Endothelial cell of umbilical vein (primary cell): ENCODE measurements at regions not wholly inside any gene's neighbourhood (a gene's known extent, or its start where the extent isn't known, plus 50 kb on each side); places are given as distances from the start of the nearest gene placed in this dataset.

Experiments
- BruUV-seq: library from RNA; stranded (reverse); fragments of 400-500 nt; replicated peaks from 2 replicates; lab custom pipeline; 2021; lab: Mats Ljungman, UMichigan
- CTCF ChIA-PET: fragments of 300-600, 350-600 bp; sonication (Branson Sonifier 250); formaldehyde crosslinking; loops from one replicate; lab custom pipeline; 2021; ENCODE audit warnings: antibody characterized with exemption, inconsistent platforms; lab: Charles Lee
- POLR2A ChIA-PET: fragments of 300-600, 350-600 bp; sonication (Branson Sonifier 250); formaldehyde crosslinking; loops from one replicate; lab custom pipeline; 2021; ENCODE audit warnings: antibody characterized with exemption, inconsistent platforms; lab: Charles Lee
- DNase-seq: peaks from one replicate; pipeline ENCODE4 v3.0.0-alpha.2; 2011; ENCODE audit warnings: low read depth, low spot score
- FAIRE-seq: peaks from 2 replicates; lab custom pipeline; 2011; peaks lifted over from hg19 to GRCh38; lab: Jason Lieb, UNC
- H2AFZ ChIP-seq: 2 replicates; pipeline ENCODE4 v1.6.0; 2012; ENCODE audit warnings: low read depth, low read length, control low read depth, inconsistent platforms
- H3K27ac ChIP-seq: 2 replicates; pipeline ENCODE4 v1.5.1; 2011; ENCODE audit warnings: low read depth, mild to moderate bottlenecking, control low read depth, low read length, moderate library complexity; ENCODE audit not compliant: insufficient read depth
- H3K27me3 ChIP-seq, 2 experiments: 2 replicates each; pipeline versions ENCODE4 v1.6.0 to v1.6.1; 2011; ENCODE audit warnings: low read length in 2 of 2, mixed read lengths in 1 of 2; ENCODE audit not compliant: control insufficient read depth in 2 of 2, insufficient read depth in 2 of 2
- H3K36me3 ChIP-seq, 2 experiments: 2 replicates in 1 of 2; 3 replicates in 1 of 2; pipeline ENCODE4 v1.5.1; 2011; ENCODE audit warnings: low read length in 2 of 2, mild to moderate bottlenecking in 1 of 2, moderate library complexity in 1 of 2; ENCODE audit not compliant: control insufficient read depth in 2 of 2, insufficient read depth in 2 of 2; ENCODE audit errors: extremely low read depth in 1 of 2
- H3K4me1 ChIP-seq: 3 replicates; pipeline ENCODE4 v1.5.1; 2011; ENCODE audit warnings: mild to moderate bottlenecking, low read length; ENCODE audit not compliant: control insufficient read depth, insufficient read depth; ENCODE audit errors: extremely low read depth
- H3K4me2 ChIP-seq: 2 replicates; pipeline ENCODE4 v1.6.1; 2011; ENCODE audit warnings: low read length, control low read depth, mixed read lengths; ENCODE audit not compliant: insufficient read depth
- H3K4me3 ChIP-seq, 3 experiments: fragments of 200-600 bp in 1 of 3; sonication (generic), shearing (Covaris generic) in 1 of 3; replicated peaks in 1 of 3; 2 replicates each; pipeline ENCODE4 v1.5.1; 2011 to 2016; ENCODE audit warnings: control low read depth in 3 of 3, low read length in 3 of 3, mild to moderate bottlenecking in 2 of 3, inconsistent platforms in 1 of 3, low read depth in 1 of 3, moderate library complexity in 1 of 3; ENCODE audit not compliant: insufficient read depth in 1 of 3
- H3K79me2 ChIP-seq: 2 replicates; pipeline ENCODE4 v1.6.0; 2012; ENCODE audit warnings: low read length, inconsistent platforms; ENCODE audit not compliant: control insufficient read depth, insufficient read depth
- H3K9ac ChIP-seq: replicated peaks from 2 replicates; pipeline ENCODE3; 2011; ENCODE audit warnings: low read length, control low read depth; ENCODE audit not compliant: insufficient read depth; ENCODE audit errors: extremely low read depth
- H3K9me1 ChIP-seq: replicated peaks from 3 replicates; pipeline ENCODE4 v1.6.0; 2011; ENCODE audit warnings: mild to moderate bottlenecking, low read length; ENCODE audit not compliant: control insufficient read depth, insufficient read depth; ENCODE audit errors: extremely low read depth
- H3K9me3 ChIP-seq: replicated peaks from 2 replicates; pipeline ENCODE4 v1.5.1; 2012; ENCODE audit warnings: low read length, inconsistent platforms; ENCODE audit not compliant: control insufficient read depth, insufficient read depth
- H4K20me1 ChIP-seq: replicated peaks from 2 replicates; pipeline ENCODE3; 2011; ENCODE audit warnings: mild to moderate bottlenecking, low read length; ENCODE audit not compliant: control insufficient read depth, insufficient read depth; ENCODE audit errors: extremely low read depth
- EZH2 ChIP-seq: IDR thresholded peaks from 2 replicates; pipeline ENCODE4 v1.6.1; 2012; ENCODE audit warnings: borderline replicate concordance, low read depth, mild to moderate bottlenecking, moderate library complexity, low read length, inconsistent platforms; ENCODE audit not compliant: severe bottlenecking
- FOS ChIP-seq: IDR thresholded peaks from 2 replicates; pipeline ENCODE4 v1.6.1; 2011; ENCODE audit warnings: mild to moderate bottlenecking, low read length, moderate library complexity, borderline replicate concordance; ENCODE audit not compliant: insufficient read depth
- GATA2 ChIP-seq: IDR thresholded peaks from 2 replicates; pipeline ENCODE4 v1.7.0; 2011; ENCODE audit warnings: low read depth, mild to moderate bottlenecking, moderate library complexity, mixed read lengths, low read length; ENCODE audit not compliant: insufficient read length, insufficient read depth
- JUN ChIP-seq: IDR thresholded peaks from 2 replicates; pipeline ENCODE4 v1.6.1; 2011; ENCODE audit warnings: borderline replicate concordance, low read depth; ENCODE audit not compliant: insufficient read length, insufficient read depth
- MYC ChIP-seq: IDR thresholded peaks from one replicate; pipeline ENCODE4 v1.6.1; 2011; ENCODE audit warnings: mild to moderate bottlenecking, low read depth, low read length
- POLR2A ChIP-seq: IDR thresholded peaks from 2 replicates; pipeline ENCODE4 v1.6.1; 2012; ENCODE audit warnings: low read depth, mild to moderate bottlenecking, control low read depth, low read length
- POLR2AphosphoS5 ChIP-seq: IDR thresholded peaks from 2 replicates; pipeline ENCODE4 v1.6.1; 2012; ENCODE audit warnings: low read depth, mild to moderate bottlenecking, control low read depth, low read length, moderate library complexity; ENCODE audit not compliant: insufficient read depth
- dilution Hi-C: fragments of 300-500 bp; cut with MboI; formaldehyde crosslinking; loops from one replicate; pipeline ENCODE4 v1.15.0; 2019; ENCODE audit warnings: low sequenced_read_pairs; ENCODE audit not compliant: extremely low pct_ligation_motif_present
- intact Hi-C: fragments of 100-400 bp; cut with micrococcal nuclease; formaldehyde crosslinking; loops from one replicate; pipeline ENCODE4 v1.10.0; 2022
- TF ChIP-seq, protein P1 (sequence below): IDR thresholded peaks from 2 replicates; pipeline ENCODE4 v1.6.1; 2011; ENCODE audit not compliant: insufficient read depth, insufficient read length
- TF ChIP-seq, protein P2 (sequence below), 2 donors: IDR thresholded peaks; 1 replicate in 1 of 2; 2 replicates in 1 of 2; pipeline ENCODE4 v1.5.1; 2011; ENCODE audit warnings: low read length in 2 of 2, mild to moderate bottlenecking in 2 of 2, moderate library complexity in 2 of 2, control low read depth in 1 of 2, inconsistent platforms in 1 of 2, low read depth in 1 of 2; ENCODE audit not compliant: insufficient read depth in 1 of 2; ENCODE audit errors: extremely low read depth in 1 of 2

DNA sequence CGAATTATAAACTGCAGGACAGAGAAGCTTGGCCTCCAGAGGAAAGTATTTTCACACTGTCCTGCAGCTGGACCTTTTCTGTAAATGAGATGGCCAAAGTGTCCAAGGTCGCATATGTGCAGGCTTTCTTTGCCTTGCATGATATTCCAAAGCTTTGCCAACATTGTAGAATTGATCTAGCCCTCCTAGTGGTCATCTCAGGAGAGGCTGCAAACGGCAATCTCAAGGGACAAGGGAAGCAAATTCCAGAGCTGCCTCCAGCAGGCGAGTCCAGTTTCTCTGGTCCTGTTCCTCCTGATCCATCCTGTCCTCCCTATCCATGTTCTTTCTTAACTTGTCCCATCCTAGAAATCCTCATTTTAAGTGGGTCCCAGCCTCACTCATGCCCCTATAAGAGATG is 373.4 kb upstream of the PCDH15 start:
- FAIRE-seq = no peak
- Histone ChIP-seq H3K4me2 (no peak overlapping the region), H4K20me1 (no peaks in the 10 kb centered on the region), H3K9me1 (no peaks in the 10 kb centered on the region), H3K27ac (no peak overlapping the region), H3K36me3 (no peaks in the 10 kb centered on the region), H3K4me3 (no peak overlapping the region), H3K79me2 (no peaks in the 10 kb centered on the region), H3K4me1 (no peaks in the 10 kb centered on the region), H3K27me3 (peaks cover 0 to 2% of the 10 kb centered on the region in 2 experiments), H3K9me3 (no peaks in the 10 kb centered on the region), H3K9ac (no peak overlapping the region), H2AFZ (no peak overlapping the region)
- BruUV-seq = no TSS peak
- intact Hi-C loops (no loop called here), dilution Hi-C loops (no loop called here)
- POLR2A ChIA-PET = no interaction called here
- TF ChIP-seq POLR2AphosphoS5 (no peak), EZH2 (no peak), GATA2 (no peak), JUN (no peak), FOS (no peak), POLR2A (no peak), MYC (no peak)
- TF ChIP-seq, protein P1, sequence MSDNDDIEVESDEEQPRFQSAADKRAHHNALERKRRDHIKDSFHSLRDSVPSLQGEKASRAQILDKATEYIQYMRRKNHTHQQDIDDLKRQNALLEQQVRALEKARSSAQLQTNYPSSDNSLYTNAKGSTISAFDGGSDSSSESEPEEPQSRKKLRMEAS = no peak
- TF ChIP-seq, protein P2, sequence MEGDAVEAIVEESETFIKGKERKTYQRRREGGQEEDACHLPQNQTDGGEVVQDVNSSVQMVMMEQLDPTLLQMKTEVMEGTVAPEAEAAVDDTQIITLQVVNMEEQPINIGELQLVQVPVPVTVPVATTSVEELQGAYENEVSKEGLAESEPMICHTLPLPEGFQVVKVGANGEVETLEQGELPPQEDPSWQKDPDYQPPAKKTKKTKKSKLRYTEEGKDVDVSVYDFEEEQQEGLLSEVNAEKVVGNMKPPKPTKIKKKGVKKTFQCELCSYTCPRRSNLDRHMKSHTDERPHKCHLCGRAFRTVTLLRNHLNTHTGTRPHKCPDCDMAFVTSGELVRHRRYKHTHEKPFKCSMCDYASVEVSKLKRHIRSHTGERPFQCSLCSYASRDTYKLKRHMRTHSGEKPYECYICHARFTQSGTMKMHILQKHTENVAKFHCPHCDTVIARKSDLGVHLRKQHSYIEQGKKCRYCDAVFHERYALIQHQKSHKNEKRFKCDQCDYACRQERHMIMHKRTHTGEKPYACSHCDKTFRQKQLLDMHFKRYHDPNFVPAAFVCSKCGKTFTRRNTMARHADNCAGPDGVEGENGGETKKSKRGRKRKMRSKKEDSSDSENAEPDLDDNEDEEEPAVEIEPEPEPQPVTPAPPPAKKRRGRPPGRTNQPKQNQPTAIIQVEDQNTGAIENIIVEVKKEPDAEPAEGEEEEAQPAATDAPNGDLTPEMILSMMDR (IDR thresholded peaks at IDR 0.05; ENCODE audit: extremely low read depth in 1 of 2, insufficient read depth in 1 of 2, low read depth in 1 of 2, low read length in 2 of 2) = no peak
- CTCF ChIA-PET = interaction anchor here (0.7 kb wide), 1 partner anchor 9 kb away, joined by 3 read pairs; no protein-coding TSS in a partner anchor
- no peak for DNase-seq
